T-cell (primary cell): ENCODE measurements at regions not wholly inside any gene's neighbourhood (a gene's known extent, or its start where the extent isn't known, plus 50 kb on each side); places are given as distances from the start of the nearest gene placed in this dataset.
A peak's percentile ranks its signal among the peaks of the same experiment; 100 is the strongest.
"Not testable (repeated sequence)": the region's sequence is repeated elsewhere in the genome, so short reads cannot be mapped to it uniquely, and the experiment has no call there.

ENCODE experiments used
- ATAC-seq, 4 experiments: fragments of 200-7000 bp in 3 of 4; fragments of 150-1000 bp in 1 of 4; cut with Tn5 transposase; replicated peaks in 1 of 4; 1 replicate in 3 of 4; 2 replicates in 1 of 4; pipeline ENCODE4 v1.10.0; 2021; ENCODE audit warnings: moderate library complexity in 3 of 4, mild to moderate bottlenecking in 2 of 4, moderate number of reproducible peaks in 1 of 4
- CTCF ChIA-PET, 2 donors: fragments of 300-600 bp; sonication (Branson Sonifier 250); formaldehyde crosslinking; loops; one replicate each; lab custom pipeline; 2022; ENCODE audit warnings: antibody characterized with exemption in 2 of 2; lab: Charles Lee
- POLR2A ChIA-PET, 2 donors: fragments of 300-600 bp; sonication (Branson Sonifier 250); formaldehyde crosslinking; loops; one replicate each; lab custom pipeline; 2022; ENCODE audit warnings: antibody characterized with exemption in 2 of 2; lab: Charles Lee
- DNase-seq, 35 experiments: peaks; one replicate each; pipeline versions ENCODE4 v3.0.0 to v3.0.0-alpha.2; 2013 to 2023
- H3K27ac ChIP-seq: one replicate; pipeline ENCODE4 v1.5.1; 2013; ENCODE audit warnings: low read length
- H3K27me3 ChIP-seq, 2 experiments: replicated peaks in 1 of 2; 1 replicate in 1 of 2; 2 replicates in 1 of 2; pipeline versions ENCODE4 v1.6.1 to v1.7.0; 2013; ENCODE audit warnings: low read length in 1 of 2, mixed read lengths in 1 of 2; ENCODE audit not compliant: control insufficient read depth in 2 of 2, insufficient read depth in 2 of 2; ENCODE audit errors: extremely low read depth in 1 of 2
- H3K36me3 ChIP-seq, 2 donors: 1 replicate in 1 of 2; 2 replicates in 1 of 2; pipeline versions ENCODE4 v1.6.1 to v1.7.0; 2013; ENCODE audit warnings: low read length in 1 of 2; ENCODE audit not compliant: control insufficient read depth in 2 of 2, insufficient read depth in 1 of 2; ENCODE audit errors: extremely low read depth in 1 of 2
- H3K4me1 ChIP-seq, 2 experiments: 1 replicate in 1 of 2; 2 replicates in 1 of 2; pipeline versions ENCODE4 v1.6.1 to v1.7.0; 2013; ENCODE audit warnings: low read length in 2 of 2, mixed read lengths in 1 of 2; ENCODE audit not compliant: insufficient read depth in 2 of 2, control insufficient read depth in 1 of 2; ENCODE audit errors: extremely low read depth in 1 of 2
- H3K4me3 ChIP-seq, 2 donors: 1 replicate in 1 of 2; 2 replicates in 1 of 2; pipeline versions ENCODE4 v1.5.1 to v1.7.0; 2013; ENCODE audit warnings: mild to moderate bottlenecking in 2 of 2, low read length in 1 of 2, moderate library complexity in 1 of 2; ENCODE audit not compliant: control insufficient read depth in 1 of 2; ENCODE audit errors: extremely low read depth in 1 of 2
- H3K9me3 ChIP-seq: 2 replicates; pipeline ENCODE4 v1.7.0; 2013
- H3K27ac Mint-ChIP-seq, 2 donors: one replicate each; pipeline ENCODE4 v1.8.0; 2020 to 2021; ENCODE audit warnings: mild to moderate bottlenecking in 2 of 2, mixed read lengths in 2 of 2
- H3K27me3 Mint-ChIP-seq, 2 donors: one replicate each; pipeline ENCODE4 v1.8.0; 2021 to 2022; ENCODE audit warnings: mixed read lengths in 2 of 2
- H3K36me3 Mint-ChIP-seq: one replicate; pipeline ENCODE4 v1.8.0; 2021; ENCODE audit warnings: mixed read lengths
- H3K4me1 Mint-ChIP-seq, 3 donors: one replicate each; pipeline ENCODE4 v1.8.0; 2020 to 2022; ENCODE audit warnings: mixed read lengths in 3 of 3, mild to moderate bottlenecking in 1 of 3
- H3K4me3 Mint-ChIP-seq, 3 donors: one replicate each; pipeline ENCODE4 v1.8.0; 2020 to 2022; ENCODE audit warnings: mild to moderate bottlenecking in 3 of 3, mixed read lengths in 3 of 3, moderate library complexity in 3 of 3
- H3K9me3 Mint-ChIP-seq, 3 donors: one replicate each; pipeline ENCODE4 v1.8.0; 2020 to 2022; ENCODE audit warnings: mixed read lengths in 3 of 3
- WGBS: methylation state at CpG from one replicate; pipeline ENCODE4 v1.1.5; 2013; ENCODE audit warnings: missing lambda C conversion rate; ENCODE audit not compliant: insufficient coverage; 5-methylcytosine and 5-hydroxymethylcytosine counted together

DNA sequence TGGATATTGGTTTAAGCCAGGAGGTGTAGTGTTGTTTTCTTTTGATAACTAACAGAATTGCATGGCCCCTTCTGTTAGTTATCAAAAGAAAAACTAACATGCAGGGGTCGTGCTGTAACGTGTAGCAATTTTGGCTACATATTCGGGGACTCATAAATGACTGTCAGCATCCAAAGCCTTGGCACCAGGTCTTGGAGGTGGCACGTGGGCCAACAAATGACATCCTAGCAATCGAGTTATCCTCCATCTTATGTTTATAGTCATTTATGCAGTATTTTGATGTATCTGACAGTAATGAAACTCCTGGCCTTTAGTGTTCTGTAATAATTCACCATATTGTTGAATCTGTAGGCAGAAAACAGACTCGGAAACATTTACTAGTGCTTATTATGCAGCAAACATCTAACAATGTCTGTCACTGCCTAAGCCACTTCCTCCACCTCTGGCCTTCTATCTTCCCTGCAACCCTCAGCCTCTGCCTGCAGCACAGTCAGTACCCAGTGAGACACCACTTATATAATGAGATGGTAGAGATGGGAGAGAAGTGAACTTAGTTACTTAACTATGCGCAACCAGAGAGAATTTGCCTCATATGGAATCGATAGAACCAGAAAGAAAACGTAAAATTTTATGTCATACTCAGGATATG is 184.6 kb downstream of the AEBP2 start:
- Mint-ChIP-seq H3K4me1 (peaks cover 0 to 5% (median 0%) of the 10 kb centered on the region in 3 donors), H3K27me3 (no peaks in the 10 kb centered on the region), H3K9me3 (peaks cover 0 to 2% (median 0%) of the 10 kb centered on the region in 3 donors), H3K27ac (no peak overlapping the region), H3K4me3 (no peak overlapping the region), H3K36me3 (peaks cover 14% of the 10 kb centered on the region)
- peaks cover 0 to 3% of the 10 kb centered on the region in 2 experiments for H3K27me3 ChIP-seq
- CTCF ChIA-PET = no interaction called here
- DNase-seq = no peak
- no peaks in the 10 kb centered on the region for H3K9me3 ChIP-seq
- H3K36me3 ChIP-seq = no peaks in the 10 kb centered on the region
- POLR2A ChIA-PET = no interaction called here
- H3K27ac ChIP-seq = no peak overlapping the region
- peak in 1 of 4 experiments; percentile 52 for ATAC-seq
- no peak overlapping the region for H3K4me3 ChIP-seq
- peaks cover 0 to 13% of the 10 kb centered on the region in 2 experiments for H3K4me1 ChIP-seq
- 86% methylated on average over 1 of the region's 9 CpGs for WGBS

GRCh38 chr12:19624491-19624890 is 185.2 kb downstream of the AEBP2 start:
- no peak overlapping the region for H3K27ac Mint-ChIP-seq
- Histone ChIP-seq H3K4me3 (no peak overlapping the region), H3K27me3 (peaks cover 0 to 3% of the 10 kb centered on the region in 2 experiments), H3K9me3 (no peaks in the 10 kb centered on the region), H3K27ac (no peak overlapping the region), H3K4me1 (peaks cover 0 to 13% of the 10 kb centered on the region in 2 experiments), H3K36me3 (no peaks in the 10 kb centered on the region)
- H3K9me3 Mint-ChIP-seq = peaks cover 0 to 2% (median 0%) of the 10 kb centered on the region in 3 donors
- DNase-seq = no peak
- no peak overlapping the region for H3K4me3 Mint-ChIP-seq
- peaks cover 0 to 5% (median 0%) of the 10 kb centered on the region in 3 donors for H3K4me1 Mint-ChIP-seq
- WGBS = no CpG with 5 or more reads among the region's 6 CpGs
- H3K36me3 Mint-ChIP-seq = peaks cover 14% of the 10 kb centered on the region
- CTCF ChIA-PET = no interaction called here
- H3K27me3 Mint-ChIP-seq = no peaks in the 10 kb centered on the region
- POLR2A ChIA-PET = no interaction called here
- no peak for ATAC-seq

- H3K9me3 ChIP-seq, H3K27me3 Mint-ChIP-seq, ATAC-seq, H3K4me3 ChIP-seq, H3K4me1 Mint-ChIP-seq, H3K4me3 Mint-ChIP-seq, DNase-seq, H3K9me3 Mint-ChIP-seq, H3K36me3 ChIP-seq, H3K27ac Mint-ChIP-seq, H3K27me3 ChIP-seq, H3K27ac ChIP-seq, POLR2A ChIA-PET: not testable (repeated sequence)
- peaks cover 14% of the 10 kb centered on the region for H3K36me3 Mint-ChIP-seq
- CTCF ChIA-PET = interaction anchor here in 1 of 2 donors (0.7 kb wide), 1 partner anchor 337 kb away, joined by 5 read pairs; no protein-coding TSS in a partner anchor
- peaks cover 0 to 13% of the 10 kb centered on the region in 2 experiments for H3K4me1 ChIP-seq
- WGBS = no CpG with 5 or more reads among the region's 4 CpGs
Measured at GRCh38 chr12:19625551-19625950, 186.3 kb downstream of the AEBP2 start.

DNA sequence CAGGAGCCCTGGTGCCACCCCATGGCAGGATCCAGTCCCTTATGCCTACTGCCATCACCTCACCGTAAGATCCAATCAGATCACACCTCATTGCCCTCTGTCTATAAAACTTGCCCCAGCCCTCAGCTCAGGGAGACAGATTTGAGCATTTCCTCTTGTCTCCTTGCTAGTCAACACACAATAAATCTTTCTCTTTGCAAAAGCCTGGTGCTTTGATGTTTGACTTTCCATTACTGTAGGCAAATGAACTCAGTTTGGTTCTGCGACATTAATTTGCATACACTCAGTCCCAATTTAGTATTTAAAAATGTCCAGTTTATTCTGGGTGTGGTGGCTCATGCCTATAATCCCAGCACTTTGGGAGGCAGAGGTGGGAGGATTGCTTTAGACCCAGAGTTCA is 188.4 kb downstream of the AEBP2 start:
- no peaks in the 10 kb centered on the region for H3K27me3 Mint-ChIP-seq
- ATAC-seq (no peak), DNase-seq (no peak)
- peaks cover 0 to 5% (median 0%) of the 10 kb centered on the region in 3 donors for H3K4me1 Mint-ChIP-seq
- peaks cover 11% of the 10 kb centered on the region for H3K36me3 Mint-ChIP-seq
- no peaks in the 10 kb centered on the region for H3K9me3 ChIP-seq
- no peaks in the 10 kb centered on the region for H3K36me3 ChIP-seq
- H3K4me3 Mint-ChIP-seq = no peak overlapping the region
- ChIA-PET POLR2A (no interaction called here), CTCF (no interaction called here)
- no peak overlapping the region for H3K4me3 ChIP-seq
- H3K27ac Mint-ChIP-seq = no peak overlapping the region
- no peaks in the 10 kb centered on the region for H3K27me3 ChIP-seq
- peaks cover 0 to 9% of the 10 kb centered on the region in 2 experiments for H3K4me1 ChIP-seq
- H3K27ac ChIP-seq = no peak overlapping the region
- 100% methylated on average over 1 of the region's 2 CpGs for WGBS
- H3K9me3 Mint-ChIP-seq = peaks cover 0 to 2% (median 0%) of the 10 kb centered on the region in 3 donors

- no peak overlapping the region for H3K4me3 Mint-ChIP-seq
- ChIA-PET CTCF (no interaction called here), POLR2A (no interaction called here)
- DNase-seq (no peak), ATAC-seq (no peak)
- no peaks in the 10 kb centered on the region for H3K27me3 Mint-ChIP-seq
- no peak overlapping the region for H3K4me3 ChIP-seq
- H3K9me3 Mint-ChIP-seq = peaks cover 0 to 2% (median 0%) of the 10 kb centered on the region in 3 donors
- WGBS = no CpG with 5 or more reads among the region's 1 CpG
- H3K36me3 ChIP-seq = no peaks in the 10 kb centered on the region
- no peak overlapping the region for H3K27ac ChIP-seq
- H3K27me3 ChIP-seq = no peaks in the 10 kb centered on the region
- H3K4me1 Mint-ChIP-seq = no peaks in the 10 kb centered on the region
- no peaks in the 10 kb centered on the region for H3K4me1 ChIP-seq
- no peak overlapping the region for H3K27ac Mint-ChIP-seq
- no peaks in the 10 kb centered on the region for H3K9me3 ChIP-seq
- H3K36me3 Mint-ChIP-seq = peaks cover 11% of the 10 kb centered on the region
Measured at GRCh38 chr12:19630536-19630935, 191.2 kb downstream of the AEBP2 start.

DNA sequence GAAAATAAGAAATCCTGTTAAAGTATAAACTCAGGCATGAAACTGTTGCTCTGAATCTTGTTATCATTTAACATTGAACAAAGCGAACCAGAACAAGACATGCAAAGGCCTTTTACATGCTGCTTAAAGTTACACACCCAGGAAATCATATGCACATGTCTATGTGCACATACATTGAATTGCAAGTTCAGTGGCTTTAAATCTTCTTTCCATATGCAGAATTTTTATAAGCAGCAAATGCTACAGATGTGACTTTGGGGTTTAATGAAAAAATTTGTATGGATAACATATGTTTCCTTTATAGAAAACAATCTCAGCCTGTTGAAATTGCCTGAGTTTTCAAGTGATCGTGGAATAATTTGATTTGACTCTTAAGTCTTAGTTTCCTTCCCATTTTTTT is 193.9 kb downstream of the AEBP2 start:
- ATAC-seq = no peak
- POLR2A ChIA-PET = no interaction called here
- H3K4me3 Mint-ChIP-seq = no peak overlapping the region

More for the DNA sequence above, 193.9 kb downstream of the AEBP2 start:
- no peaks in the 10 kb centered on the region for H3K36me3 Mint-ChIP-seq
- CTCF ChIA-PET = no interaction called here
- no peaks in the 10 kb centered on the region for H3K4me1 Mint-ChIP-seq
- H3K9me3 Mint-ChIP-seq = no peaks in the 10 kb centered on the region
- Histone ChIP-seq H3K4me1 (no peaks in the 10 kb centered on the region), H3K9me3 (no peaks in the 10 kb centered on the region), H3K4me3 (no peak overlapping the region), H3K27ac (no peak overlapping the region), H3K36me3 (no peaks in the 10 kb centered on the region), H3K27me3 (no peaks in the 10 kb centered on the region)
- no peaks in the 10 kb centered on the region for H3K27me3 Mint-ChIP-seq
- no peak for DNase-seq
- no CpG with 5 or more reads among the region's 2 CpGs for WGBS
- no peak overlapping the region for H3K27ac Mint-ChIP-seq
